ENCODE measurements at regions not wholly inside any gene's neighbourhood (a gene's known extent, or its start where the extent isn't known, plus 50 kb on each side); places are given as distances from the start of the nearest gene placed in this dataset.

DNA sequence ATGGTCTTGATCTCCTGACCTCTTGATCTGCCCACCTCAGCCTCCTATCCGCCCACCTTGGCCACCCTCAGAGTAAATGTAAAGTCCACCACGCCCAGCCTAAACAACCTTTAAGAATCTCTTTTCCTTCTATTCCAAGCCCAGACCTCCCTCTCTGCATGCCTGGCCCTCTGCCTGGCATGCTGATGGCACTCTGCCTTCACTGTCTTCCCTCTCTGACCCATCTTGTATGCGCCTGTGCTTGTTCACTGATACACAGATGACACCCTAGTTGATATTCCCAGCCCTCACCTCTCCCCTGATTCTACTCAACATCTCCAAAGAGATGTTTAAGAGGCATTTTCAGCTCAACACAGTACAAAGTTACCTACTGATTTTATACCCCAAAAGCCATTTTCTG, 466.8 kb upstream of the MEX3C start:
- no peaks in the 10 kb centered on the region for H3K9me3 ChIP-seq
- no peak for ATAC-seq
- 50 to 57% methylated on average over 3 of the region's 3 CpGs for WGBS, 2 donors
- no peaks in the 10 kb centered on the region for H3K27me3 ChIP-seq
- H3K4me3 ChIP-seq, result no peak overlapping the region
- TF ChIP-seq POLR2A (IDR thresholded peaks at IDR 0.05) (no peak), CTCF (IDR thresholded peaks at IDR 0.05) (no peak)
- no peak for DNase-seq
- no peaks in the 10 kb centered on the region for H3K36me3 ChIP-seq (replicated peaks in 1 of 2; ENCODE audit: insufficient read depth in 1 of 2, low read depth in 2 of 2)
- H3K4me1 ChIP-seq, result peaks cover 6% of the 10 kb centered on the region
- intact Hi-C loops (cut with DNase I), result loop anchor here (10.0 kb wide), 1 partner anchor 621 kb away; no protein-coding TSS in a partner anchor
- H3K27ac ChIP-seq, result no peak overlapping the region

DNA sequence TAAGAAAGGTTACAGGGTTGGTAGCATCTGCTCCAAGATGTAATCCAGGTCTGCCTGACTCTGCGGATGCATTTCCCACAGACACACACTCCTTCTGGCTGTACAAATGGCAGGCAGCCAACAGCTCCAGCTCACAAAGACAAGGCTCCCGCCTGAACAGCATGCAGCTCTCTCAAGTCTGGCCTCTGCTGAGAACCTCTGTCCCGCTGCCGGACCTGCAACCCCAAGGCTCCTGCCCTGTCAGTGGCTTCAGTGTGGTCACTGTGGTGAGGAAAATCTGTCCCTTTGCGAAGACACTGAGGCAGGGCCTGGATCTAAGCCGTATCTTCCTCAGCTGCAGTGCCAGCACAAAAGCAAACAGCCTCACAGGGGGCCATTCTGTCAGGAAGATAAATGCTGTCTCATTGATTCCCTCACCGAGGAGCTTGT, 469.3 kb upstream of the MEX3C start:
- H3K9me3 ChIP-seq, result no peaks in the 10 kb centered on the region
- ATAC-seq, result no peak
- no peaks in the 10 kb centered on the region for H3K36me3 ChIP-seq (replicated peaks in 1 of 2; ENCODE audit: insufficient read depth in 1 of 2, low read depth in 2 of 2)
- H3K27me3 ChIP-seq, result no peaks in the 10 kb centered on the region
- no peak overlapping the region for H3K27ac ChIP-seq
- peaks cover 6% of the 10 kb centered on the region for H3K4me1 ChIP-seq
- H3K4me3 ChIP-seq, result no peak overlapping the region
- intact Hi-C loops (cut with DNase I), result loop anchor here (10.0 kb wide), 1 partner anchor 618 kb away; no protein-coding TSS in a partner anchor
- DNase-seq, result peak in 3 of 4 donors; percentile 13 to 56 (median 44)
- WGBS, 2 donors, result 8 to 14% methylated on average over 2 to 7 of the region's 7 CpGs
- TF ChIP-seq CTCF (IDR thresholded peaks at IDR 0.05), result no peak
- no peak for TF ChIP-seq POLR2A (IDR thresholded peaks at IDR 0.05)

- peaks cover 6% of the 10 kb centered on the region for H3K4me1 ChIP-seq
- intact Hi-C loops (cut with DNase I), result loop anchor here (10.0 kb wide), 1 partner anchor 617 kb away; no protein-coding TSS in a partner anchor
- DNase-seq (peak; percentile 66 to 77 (median 68)), ATAC-seq (peak; percentile 56)
- no peak overlapping the region for H3K27ac ChIP-seq
- H3K4me3 ChIP-seq, result no peak overlapping the region
- no peaks in the 10 kb centered on the region for H3K9me3 ChIP-seq
- no peaks in the 10 kb centered on the region for H3K36me3 ChIP-seq (replicated peaks in 1 of 2; ENCODE audit: insufficient read depth in 1 of 2, low read depth in 2 of 2)
- no peaks in the 10 kb centered on the region for H3K27me3 ChIP-seq
- TF ChIP-seq POLR2A (IDR thresholded peaks at IDR 0.05), result no peak
- peak; percentile 67 to 86 (median 76) for TF ChIP-seq CTCF (IDR thresholded peaks at IDR 0.05)
- 4 to 7% methylated on average over 9 to 10 of the region's 10 CpGs for WGBS, 2 donors
Measured at GRCh38 chr18:51668101-51668500, 470.6 kb upstream of the MEX3C start.

- no peak for ATAC-seq
- 31 to 38% methylated on average over 2 of the region's 2 CpGs for WGBS, 2 donors
Measured at GRCh38 chr18:51668607-51669006, 471.1 kb upstream of the MEX3C start.

More at GRCh38 chr18:51668607-51669006, 471.1 kb upstream of the MEX3C start:
- Histone ChIP-seq H3K27ac (no peak overlapping the region), H3K4me1 (peaks cover 6% of the 10 kb centered on the region), H3K4me3 (no peak overlapping the region), H3K27me3 (no peaks in the 10 kb centered on the region), H3K9me3 (no peaks in the 10 kb centered on the region), H3K36me3 (replicated peaks in 1 of 2; ENCODE audit: insufficient read depth in 1 of 2, low read depth in 2 of 2) (no peaks in the 10 kb centered on the region)
- TF ChIP-seq POLR2A (IDR thresholded peaks at IDR 0.05) (no peak), CTCF (IDR thresholded peaks at IDR 0.05) (no peak)
- DNase-seq, result no peak
- intact Hi-C loops (cut with DNase I), result loop anchor here (10.0 kb wide), 1 partner anchor 616 kb away; no protein-coding TSS in a partner anchor

All from body of pancreas (tissue), 4 donors.